Suprapubic skin (tissue), 3 donors: ENCODE measurements at regions not wholly inside any gene's neighbourhood (a gene's known extent, or its start where the extent isn't known, plus 50 kb on each side); places are given as distances from the start of the nearest gene placed in this dataset.

Source experiments
- EP300 ChIP-seq: sonication (generic); formaldehyde crosslinking; IDR thresholded peaks from one replicate; pipeline ENCODE4 v1.6.1; 2017; ENCODE audit warnings: antibody characterized with exemption
- POLR2A ChIP-seq, 2 donors: fragments of 450-650 bp; IDR thresholded peaks; one replicate each; pipeline ENCODE4 v1.6.1; 2017; ENCODE audit warnings: antibody characterized with exemption in 2 of 2, mild to moderate bottlenecking in 2 of 2, moderate library complexity in 2 of 2
- TF ChIP-seq, protein P1 (sequence below), 2 donors: fragments of 200-600 bp in 1 of 2; fragments of 450-650 bp in 1 of 2; sonication (generic) in 1 of 2; IDR thresholded peaks; one replicate each; pipeline ENCODE4 v1.5.1; 2016 to 2019; ENCODE audit warnings: antibody characterized with exemption in 2 of 2, mild to moderate bottlenecking in 1 of 2, moderate library complexity in 1 of 2

DNA sequence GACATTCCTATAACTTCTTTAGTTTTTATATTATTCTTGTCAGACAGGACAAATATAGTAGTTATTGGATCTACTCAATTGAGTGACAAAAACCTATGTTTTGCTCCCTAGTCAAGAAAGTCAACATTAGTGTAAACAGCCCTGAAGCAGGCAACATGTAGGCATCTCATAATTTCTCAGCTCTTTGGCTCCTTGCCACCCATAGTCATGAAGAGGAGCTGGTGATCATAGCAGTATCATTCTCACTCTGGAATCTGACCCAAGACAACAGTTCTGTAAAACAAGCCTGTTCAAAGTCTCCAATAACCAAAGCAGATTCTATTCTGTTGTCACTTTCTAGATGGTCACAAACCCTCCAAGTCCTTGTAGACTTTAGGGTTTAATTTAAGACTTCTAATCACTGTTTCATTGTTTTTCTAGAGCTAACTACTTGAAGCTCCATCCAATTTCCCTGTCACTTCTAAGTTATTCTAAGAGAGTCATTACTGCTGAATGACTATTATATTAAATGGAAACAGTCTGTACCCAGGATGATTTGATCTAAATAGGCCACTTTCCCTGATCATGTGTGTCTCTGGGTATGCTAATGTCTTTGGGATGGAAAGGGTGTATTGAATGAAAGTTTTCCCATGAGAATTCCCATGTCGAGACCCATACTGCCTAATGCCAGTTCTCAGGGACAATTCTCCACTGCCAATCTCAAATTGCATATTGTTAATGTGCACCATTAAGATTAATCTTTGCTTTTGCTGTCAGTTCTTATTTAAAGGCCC is 533.3 kb downstream of the ACTL7B start:
- TF ChIP-seq, protein P1, sequence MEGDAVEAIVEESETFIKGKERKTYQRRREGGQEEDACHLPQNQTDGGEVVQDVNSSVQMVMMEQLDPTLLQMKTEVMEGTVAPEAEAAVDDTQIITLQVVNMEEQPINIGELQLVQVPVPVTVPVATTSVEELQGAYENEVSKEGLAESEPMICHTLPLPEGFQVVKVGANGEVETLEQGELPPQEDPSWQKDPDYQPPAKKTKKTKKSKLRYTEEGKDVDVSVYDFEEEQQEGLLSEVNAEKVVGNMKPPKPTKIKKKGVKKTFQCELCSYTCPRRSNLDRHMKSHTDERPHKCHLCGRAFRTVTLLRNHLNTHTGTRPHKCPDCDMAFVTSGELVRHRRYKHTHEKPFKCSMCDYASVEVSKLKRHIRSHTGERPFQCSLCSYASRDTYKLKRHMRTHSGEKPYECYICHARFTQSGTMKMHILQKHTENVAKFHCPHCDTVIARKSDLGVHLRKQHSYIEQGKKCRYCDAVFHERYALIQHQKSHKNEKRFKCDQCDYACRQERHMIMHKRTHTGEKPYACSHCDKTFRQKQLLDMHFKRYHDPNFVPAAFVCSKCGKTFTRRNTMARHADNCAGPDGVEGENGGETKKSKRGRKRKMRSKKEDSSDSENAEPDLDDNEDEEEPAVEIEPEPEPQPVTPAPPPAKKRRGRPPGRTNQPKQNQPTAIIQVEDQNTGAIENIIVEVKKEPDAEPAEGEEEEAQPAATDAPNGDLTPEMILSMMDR (IDR thresholded peaks at IDR 0.05), result no peak
- TF ChIP-seq EP300 (no peak), POLR2A (IDR thresholded peaks at IDR 0.05) (no peak)
